Epidermal melanocyte (primary cell): ENCODE measurements at regions not wholly inside any gene's neighbourhood (a gene's known extent, or its start where the extent isn't known, plus 50 kb on each side); places are given as distances from the start of the nearest gene placed in this dataset.
"Not testable (repeated sequence)": the region's sequence is repeated elsewhere in the genome, so short reads cannot be mapped to it uniquely, and the experiment has no call there.

ENCODE experiments used
- DNase-seq: peaks from one replicate; pipeline ENCODE4 v3.0.0; 2011; ENCODE audit warnings: low spot score; ENCODE audit not compliant: insufficient read length

DNA sequence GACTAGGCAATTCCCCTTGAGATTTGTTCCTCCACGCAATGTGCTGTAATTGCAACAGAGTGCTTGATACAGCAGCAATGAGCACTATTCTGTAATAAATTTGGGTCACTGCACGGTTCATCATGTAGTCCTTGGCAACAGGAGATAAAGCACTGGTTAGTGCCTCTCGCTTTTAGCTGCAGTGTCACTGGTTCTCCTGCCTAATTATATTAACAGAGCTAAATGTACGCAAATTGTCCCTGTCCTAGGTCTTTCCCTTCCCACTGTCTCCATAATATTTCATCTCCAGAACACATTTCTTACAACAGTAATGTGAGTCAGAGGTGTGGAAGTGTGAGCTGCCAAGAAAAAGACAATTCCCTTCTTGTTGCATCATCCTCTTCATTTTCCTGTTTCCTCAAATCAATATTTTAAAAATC, 553.1 kb downstream of the ZNF608 start:
- DNase-seq = no peak

DNA sequence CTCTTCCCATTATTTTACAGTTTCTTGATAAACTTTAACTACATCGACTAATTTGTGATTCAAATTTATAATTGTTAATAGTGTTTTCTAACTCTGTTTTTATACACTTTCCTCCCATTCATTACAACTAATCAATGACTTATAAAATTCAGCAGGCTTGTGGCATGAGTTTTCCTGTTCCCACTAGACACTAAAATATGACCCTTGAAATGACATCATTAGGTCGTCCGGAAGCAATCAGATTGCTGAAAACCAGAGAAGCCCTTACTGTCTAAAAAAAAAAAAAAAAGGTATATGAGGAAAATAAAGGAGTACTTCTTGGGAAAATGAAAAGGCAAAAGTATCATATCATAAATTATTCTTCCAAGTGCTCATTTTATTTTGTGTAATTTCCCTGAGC, 553.7 kb downstream of the ZNF608 start:
- DNase-seq = no peak

DNA sequence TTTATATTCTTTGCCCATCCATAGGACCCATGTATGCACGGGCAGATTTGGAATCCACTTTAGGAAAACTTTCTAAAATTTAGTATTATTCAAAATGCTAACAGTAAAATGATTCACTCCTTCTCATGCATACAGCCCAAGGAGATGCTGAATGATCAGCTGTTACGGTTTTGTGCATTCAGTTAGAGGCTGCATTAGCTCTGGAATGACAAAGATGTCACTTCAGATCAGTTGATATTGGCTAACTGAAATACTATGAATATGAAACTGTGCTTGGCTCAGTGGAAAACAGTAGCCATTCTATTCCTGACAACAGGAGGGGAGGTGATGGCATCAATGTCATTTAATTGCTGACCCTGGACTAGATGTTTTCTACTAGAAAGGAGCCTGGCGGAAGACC, 560.7 kb downstream of the ZNF608 start:
- DNase-seq = no peak

DNA sequence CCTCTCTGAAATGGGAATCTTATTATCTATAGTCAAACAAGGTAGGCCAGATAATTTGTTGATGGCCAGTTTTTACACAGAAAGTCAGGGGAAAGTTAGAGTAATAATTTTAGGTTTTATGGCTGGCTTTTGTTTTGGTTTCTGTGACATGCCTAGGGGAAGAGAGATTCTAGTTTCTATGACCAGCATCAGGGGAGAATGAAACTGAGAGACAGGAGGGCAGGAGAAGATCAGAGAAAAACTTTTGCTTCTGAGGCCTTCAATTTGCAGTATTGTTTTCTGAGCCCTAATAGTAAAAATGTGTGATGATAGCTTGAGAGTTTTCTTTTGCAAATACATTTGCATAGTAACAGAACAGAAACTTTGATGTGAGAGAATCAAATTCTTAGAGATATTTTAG, 564.3 kb downstream of the ZNF608 start:
- DNase-seq = no peak

DNA sequence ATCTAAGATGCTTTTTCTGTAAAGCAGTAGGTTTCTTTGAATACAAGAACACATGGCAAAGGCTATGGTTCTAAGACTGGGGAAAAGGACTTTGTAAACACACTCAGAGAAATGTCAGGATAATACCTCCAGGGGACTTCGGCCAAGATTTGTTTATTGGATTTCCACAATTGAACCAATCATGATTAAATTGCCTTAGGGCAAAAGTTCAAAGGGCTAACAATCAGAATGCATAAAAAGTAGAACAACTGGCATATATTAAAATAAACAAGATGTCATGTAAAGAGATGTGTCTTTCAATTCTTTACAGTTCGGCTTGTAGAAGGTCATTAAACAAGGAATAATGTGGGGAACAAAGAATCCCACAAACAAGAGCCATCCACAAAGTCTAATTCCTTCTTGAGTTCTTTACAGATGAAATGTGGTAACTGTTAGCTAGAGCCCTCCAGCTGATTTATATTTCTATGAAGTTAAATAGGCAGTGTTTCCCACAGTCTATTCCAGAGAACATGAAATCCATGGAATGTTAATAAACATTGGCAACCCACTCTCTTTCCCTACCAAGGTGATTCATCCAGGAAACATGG, 565.5 kb downstream of the ZNF608 start:
- DNase-seq = no peak

DNA sequence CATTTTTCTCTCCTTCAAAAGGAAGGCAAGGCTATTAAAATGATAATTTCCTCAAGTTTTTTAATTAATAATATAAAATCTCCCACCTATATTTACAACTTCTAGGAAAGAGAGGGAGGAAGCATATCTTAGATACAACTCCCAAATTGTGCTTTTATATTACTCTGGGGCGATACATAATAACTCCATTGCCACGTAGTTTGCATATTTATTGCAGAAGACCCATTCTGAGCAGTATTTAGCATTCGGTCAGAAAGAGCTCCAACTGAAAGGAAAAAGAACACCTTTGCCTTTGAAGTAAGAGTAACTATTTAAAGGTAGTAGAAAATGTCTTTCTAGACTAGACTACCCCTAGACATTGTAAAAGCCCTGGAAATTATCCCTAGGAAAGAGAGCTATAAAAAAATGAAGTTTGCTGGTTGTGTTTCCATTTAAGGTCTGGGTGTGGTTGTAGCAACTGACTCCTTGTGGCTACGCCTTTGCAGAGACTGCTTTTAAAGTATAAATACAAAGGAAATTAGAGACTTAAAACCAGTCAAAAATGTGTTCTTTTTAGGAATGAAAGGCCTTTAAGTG, 566.1 kb downstream of the ZNF608 start:
- DNase-seq = no peak

DNA sequence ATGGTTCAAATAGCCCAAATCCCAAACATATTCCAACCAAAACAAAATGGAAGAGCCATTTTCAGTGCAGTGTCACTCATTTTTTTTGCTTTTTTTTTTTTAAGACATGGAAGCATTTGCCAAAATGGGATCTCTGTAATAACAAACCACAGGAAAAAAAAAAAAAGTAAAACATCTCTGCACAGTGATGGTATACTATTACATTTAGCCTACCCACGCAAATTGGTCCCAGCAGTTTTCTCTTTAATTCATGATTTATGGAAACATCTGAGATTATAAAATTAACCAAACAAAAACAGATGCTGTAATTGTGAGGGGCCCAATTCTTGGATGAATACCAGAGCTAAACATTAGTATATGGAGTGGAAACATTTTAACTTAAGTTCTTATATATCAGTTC, 566.6 kb downstream of the ZNF608 start:
- DNase-seq = no peak

DNA sequence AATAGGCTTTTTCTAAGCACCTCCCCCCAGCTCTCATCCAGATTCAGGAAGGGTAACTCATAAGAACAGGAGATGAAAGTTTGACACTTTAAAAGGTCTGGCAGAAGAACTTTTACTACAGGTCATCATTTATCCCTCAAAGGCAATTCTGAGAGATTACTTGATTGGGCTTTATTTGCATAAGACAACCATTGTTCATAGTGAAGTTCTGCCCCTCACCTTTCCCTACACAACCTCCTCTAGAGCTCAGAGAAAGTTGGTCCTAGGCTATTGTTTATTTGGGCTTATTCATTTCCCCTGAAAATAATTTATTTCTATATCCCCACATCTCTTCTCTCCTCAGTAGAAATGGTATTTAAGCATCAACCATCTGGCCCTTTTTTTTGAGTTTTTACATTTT, 568.4 kb downstream of the ZNF608 start:
- DNase-seq = no peak

DNA sequence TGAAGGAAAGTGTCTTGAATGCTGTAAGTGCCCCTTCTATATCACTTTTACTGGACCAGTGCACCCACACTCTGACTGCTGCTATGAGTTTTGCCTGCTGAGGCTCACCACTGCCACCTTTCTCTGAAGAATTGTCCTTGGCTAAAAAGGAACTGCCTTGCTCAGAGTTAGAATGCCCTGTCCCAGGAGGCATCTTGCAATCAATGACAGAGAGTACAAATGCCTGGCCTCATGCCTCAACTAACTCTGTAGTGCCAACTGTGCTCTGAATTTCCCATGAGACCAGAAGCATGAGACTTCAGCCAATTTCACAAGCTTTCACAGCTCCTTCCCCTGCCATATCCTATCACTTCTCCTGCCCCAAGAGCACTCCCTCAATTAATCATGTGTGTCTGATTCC, 569.7 kb downstream of the ZNF608 start:
- no peak for DNase-seq

DNA sequence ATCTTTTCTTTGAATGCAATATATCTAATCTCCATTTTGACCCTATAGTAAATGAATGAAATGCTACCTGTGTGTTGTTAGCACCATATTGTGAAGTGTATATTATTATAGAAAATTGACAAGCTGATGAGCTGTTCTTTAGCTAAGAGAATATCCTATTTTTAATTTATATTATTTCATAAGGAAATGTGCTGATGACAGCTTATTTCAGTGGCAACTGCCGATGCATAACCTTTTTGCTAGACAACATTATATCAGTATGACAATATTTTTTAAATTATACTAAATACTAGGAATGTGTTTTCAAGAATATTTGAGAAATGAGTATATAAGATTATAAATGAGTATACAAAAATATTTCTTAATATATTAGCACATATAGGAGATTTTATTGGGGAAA, 573.1 kb downstream of the ZNF608 start:
- no peak for DNase-seq

DNA sequence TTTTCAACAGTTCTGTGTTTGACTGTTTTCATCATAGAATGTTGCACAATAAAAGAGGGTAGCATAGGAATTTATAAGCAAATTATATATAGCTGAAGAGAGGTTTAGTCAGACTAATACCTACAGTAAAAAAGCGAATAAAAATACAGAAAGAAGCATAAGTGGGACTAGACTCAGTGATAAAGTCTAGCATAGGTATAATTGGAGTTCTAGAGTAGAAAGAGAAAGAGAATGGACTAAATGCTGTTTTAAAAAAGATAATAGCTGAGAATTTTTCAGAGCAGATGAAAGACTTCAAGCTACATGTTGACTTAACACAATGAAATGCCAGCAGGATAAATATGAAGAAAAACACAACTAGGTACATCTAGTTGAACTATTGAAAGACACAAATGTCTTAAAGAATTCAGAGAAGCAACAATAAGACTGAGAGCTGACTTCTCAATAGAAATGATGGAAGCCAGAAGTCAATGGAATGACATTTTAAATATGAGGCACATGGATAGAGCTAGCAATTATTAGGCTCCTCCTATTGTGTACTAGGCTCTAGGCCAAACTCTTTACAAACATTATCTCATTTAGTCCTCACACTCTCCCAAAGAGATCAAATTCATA, 573.9 kb downstream of the ZNF608 start:
- DNase-seq = no peak

DNA sequence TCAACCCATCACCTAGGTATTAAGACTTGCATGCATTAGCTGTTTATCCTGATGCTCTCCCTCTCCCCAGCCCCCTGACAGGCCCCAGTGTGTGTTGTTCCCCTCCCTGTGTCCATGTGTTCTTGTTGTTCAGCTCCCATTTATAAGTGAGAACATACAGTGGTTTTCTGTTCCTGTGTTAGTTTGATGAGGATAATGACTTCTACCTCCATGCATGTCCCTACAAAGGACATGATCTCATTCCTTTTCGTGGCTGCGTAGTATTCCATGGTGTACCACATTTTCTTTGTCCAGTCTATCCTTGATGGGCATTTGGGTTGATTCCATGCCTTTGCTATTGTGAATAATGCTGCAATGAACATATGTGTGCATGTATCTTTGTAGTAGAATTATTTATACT, 578.3 kb downstream of the ZNF608 start:
- DNase-seq = not testable (repeated sequence)

DNA sequence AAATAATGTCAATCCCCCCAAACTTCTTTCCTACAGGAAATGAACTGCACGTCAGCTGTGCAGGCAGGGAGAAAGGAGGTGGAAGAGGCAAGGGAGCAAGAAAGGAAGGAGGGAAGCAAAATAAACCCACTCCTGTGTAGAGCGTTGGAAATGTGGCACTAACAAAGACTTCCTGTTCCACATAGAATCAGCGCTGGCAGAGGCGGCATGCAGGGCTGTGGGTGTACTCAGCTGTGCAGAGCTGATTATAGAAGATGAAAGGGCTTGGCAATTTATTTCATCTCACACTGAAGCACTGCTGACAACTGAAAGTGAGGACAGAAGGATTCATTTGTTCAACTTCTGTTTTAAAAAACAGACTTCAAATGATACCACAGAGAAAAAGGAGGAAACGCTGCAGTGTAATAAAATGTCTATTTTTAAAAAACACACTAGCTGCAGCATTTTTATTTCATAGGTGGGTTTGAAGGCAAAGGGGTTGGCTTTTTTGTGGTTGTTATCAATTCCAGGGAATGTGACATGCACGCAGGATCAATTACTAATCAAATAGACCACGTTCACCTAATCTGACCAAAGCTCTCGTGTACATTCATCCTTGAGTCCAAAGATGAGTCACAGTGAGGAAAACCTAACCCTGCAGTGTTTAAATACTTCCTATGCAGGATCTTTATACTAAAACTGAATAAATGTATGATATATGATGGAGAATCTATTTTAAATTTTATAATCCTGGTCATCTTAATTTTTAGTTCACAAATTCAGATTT, 583.5 kb downstream of the ZNF608 start:
- DNase-seq = no peak

DNA sequence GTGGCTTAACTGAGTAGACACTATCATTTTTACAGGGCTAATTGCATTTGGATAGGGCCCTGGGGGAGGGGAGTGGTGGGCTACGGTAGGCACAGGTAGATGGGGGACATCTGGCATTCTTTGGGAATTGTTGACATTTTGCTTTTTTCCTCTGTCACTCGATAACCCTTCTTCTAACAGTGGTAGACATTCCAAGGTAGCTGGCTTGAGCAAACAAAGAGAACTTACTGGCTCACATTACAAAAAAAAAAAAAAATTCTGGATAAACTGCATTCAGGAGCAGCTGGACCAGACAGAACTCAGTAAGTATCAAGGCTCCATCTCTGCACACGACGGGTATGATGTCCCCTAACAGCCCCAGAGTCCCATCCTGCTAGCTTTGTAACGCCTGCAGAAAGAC, 585.2 kb downstream of the ZNF608 start:
- DNase-seq = no peak

DNA sequence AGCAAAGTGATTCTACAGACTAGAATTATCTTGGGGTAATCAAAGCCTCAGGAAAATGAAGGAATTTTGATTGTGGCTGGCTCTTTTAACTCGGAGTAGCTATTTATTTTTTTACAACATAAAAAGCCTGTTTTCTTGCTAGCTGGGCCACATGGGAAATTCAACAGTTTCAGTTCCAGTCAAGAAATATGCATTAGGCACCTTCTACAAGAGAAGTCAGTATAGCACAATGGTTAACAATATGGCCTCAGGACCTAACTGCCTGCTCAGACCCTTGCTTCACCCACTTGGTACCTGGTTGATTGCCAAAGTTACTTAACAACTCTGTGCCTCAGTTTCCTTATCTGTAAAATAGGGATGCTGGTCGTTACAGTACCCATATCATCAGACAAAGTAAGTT, 586.2 kb downstream of the ZNF608 start:
- no peak for DNase-seq

DNA sequence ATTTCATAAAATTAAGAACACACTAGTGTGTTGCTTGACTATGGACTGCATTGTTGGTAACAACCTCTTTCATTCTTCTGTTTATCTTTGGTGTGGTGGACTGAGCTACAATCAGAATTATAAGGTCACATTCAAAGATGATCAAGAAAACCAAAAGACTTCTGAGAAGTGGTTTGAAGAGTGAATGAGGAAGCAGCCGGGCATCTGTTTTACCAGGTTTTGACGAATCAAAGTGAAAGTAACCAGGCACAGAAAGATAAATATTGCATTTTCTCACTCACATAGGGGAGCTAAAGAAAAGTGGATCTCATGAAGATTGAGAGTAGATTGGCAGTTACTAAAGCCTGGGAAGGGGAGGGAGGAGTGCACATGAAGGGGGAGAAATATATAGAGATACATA, 589.1 kb downstream of the ZNF608 start:
- no peak for DNase-seq

DNA sequence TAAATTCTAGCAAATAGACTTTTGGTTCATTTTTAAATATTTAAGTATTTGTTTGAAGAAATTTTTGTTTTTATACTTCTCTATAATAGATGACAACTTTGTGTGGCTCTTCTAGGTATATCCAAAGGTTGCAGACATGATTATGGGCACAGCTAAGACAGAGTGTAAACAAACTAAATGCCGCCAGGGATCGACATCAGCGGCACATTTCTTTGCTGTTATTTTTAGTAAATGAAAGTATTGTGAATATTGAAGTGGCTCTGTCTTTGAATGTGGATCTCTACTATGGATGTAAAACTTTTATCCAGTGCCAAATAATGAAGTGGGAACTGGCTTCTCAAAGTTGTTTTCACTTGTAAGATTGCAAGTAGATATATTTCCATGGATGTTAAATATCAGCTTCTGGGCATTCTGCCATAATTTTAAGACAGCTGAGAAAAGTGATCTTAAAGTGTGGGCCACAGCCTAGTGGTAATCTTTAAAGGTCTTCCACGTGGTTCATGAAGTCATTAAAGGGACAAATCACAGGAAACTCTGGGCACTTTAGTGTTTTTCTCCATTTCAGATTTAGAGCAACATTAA, 589.9 kb downstream of the ZNF608 start:
- DNase-seq = no peak

DNA sequence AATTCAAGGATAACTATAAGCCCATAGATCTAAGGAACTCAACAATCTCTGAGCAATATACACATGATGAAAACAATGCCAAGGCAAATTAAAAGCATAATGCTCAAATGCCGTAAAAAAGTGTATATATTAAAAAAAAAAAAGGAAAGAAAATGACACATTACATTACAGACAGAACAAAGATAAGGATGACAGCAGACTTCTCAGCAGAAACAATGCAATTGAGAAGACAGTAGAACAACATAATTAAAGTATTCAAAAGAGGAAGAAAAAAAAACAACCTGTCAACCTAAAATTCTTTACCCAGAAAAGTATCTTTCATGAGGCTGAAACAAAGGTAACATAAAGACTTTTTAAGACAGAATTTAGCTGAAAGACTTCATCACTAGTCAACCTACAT, 591.7 kb downstream of the ZNF608 start:
- no peak for DNase-seq

DNA sequence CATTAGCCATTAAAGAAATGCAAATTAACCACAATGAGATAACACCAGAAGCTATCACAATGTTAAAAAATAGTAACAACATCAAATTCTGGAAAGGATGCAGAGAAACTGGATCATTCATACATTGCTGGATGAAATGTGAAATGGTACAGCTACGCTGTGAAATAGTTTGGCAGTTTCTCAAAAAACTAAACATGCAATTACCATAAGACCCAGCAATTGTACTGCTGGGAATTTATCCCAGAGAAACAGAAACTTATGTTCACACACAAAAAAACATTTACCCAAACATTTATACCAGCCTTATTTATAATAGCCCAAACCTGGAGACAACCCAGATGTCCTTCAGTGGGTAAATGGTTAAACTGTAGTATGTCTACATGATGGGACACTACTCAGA, 592.9 kb downstream of the ZNF608 start:
- DNase-seq = no peak

DNA sequence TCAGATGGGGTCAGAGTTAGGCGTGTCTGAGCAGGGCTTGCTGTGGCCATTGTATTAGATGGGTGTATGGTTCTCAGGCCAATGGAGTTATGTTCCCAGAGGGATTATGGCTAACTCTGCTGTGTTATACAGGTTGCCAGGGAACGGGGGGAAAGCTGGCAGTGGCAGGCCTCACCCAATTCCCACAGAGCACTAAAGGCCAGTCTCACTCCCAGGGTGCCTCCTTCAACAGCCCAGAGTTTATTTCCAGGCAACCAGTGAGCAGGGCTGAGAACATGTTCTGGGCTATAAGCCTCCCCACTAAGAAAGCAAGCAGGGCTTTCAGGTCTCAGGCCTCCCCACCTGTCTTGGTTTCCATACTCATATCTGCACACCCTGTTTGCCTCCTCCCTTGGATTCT, 597.9 kb downstream of the ZNF608 start:
- no peak for DNase-seq

DNA sequence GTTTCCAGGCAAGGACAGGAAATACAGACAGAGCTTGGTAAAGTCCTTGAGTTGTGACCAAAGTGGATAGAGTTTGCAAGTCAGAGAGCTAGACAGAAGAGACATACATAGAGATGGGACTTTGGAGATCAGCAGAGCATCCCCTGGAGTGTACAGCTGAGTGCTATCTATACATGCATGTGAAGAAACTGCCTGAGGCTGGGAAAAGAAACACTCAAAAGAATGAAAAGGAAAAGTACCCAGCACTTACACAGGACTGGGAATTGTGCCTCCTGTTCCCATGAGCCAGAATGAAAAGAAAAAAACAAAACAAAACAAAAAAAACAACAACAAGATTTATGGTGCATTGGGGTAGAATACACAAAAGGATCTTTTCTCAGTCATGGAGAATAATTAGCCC, 606.4 kb downstream of the ZNF608 start:
- DNase-seq = no peak

DNA sequence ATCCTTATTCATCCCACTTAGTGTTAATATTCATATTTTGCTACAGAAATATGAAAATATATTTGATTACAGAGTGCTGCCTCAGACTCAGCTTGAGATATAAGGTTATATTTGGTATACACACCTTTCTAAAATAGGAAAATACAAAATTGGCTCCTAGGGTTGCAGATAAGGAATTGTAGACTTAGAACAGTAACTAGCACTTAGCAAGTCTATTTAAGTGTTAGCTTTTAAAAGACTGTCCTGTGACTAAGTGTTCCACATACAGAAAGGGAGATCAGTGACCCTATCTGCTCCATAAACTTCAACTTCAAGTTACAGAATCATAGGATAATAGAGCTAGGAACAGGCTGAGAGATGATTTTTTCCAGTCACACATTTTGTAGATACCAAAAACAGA, 607.0 kb downstream of the ZNF608 start:
- DNase-seq = no peak
